PC-3 (cell line): ENCODE measurements at regions not wholly inside any gene's neighbourhood (a gene's known extent, or its start where the extent isn't known, plus 50 kb on each side); places are given as distances from the start of the nearest gene placed in this dataset.

Experiments
- EZH2 ChIP-seq: fragments of 300-600 bp; sonication (generic); IDR thresholded peaks from one replicate; pipeline ENCODE4 v1.6.1; 2017; ENCODE audit warnings: antibody characterized with exemption, mild to moderate bottlenecking, low read length; ENCODE audit not compliant: unreplicated experiment
- EZH2phosphoT487 ChIP-seq: fragments of 300-600 bp; sonication (generic); IDR thresholded peaks from 2 replicates; pipeline ENCODE4 v1.6.1; 2018; ENCODE audit warnings: mild to moderate bottlenecking, antibody characterized with exemption, low read length, borderline replicate concordance
- TF ChIP-seq, protein P1 (sequence below): fragments of 300-600 bp; sonication (generic); conservative IDR thresholded peaks from 2 replicates; pipeline ENCODE4 v1.5.1; 2017; ENCODE audit warnings: antibody characterized with exemption, low read depth, mild to moderate bottlenecking, low read length

- TF ChIP-seq, protein P1, sequence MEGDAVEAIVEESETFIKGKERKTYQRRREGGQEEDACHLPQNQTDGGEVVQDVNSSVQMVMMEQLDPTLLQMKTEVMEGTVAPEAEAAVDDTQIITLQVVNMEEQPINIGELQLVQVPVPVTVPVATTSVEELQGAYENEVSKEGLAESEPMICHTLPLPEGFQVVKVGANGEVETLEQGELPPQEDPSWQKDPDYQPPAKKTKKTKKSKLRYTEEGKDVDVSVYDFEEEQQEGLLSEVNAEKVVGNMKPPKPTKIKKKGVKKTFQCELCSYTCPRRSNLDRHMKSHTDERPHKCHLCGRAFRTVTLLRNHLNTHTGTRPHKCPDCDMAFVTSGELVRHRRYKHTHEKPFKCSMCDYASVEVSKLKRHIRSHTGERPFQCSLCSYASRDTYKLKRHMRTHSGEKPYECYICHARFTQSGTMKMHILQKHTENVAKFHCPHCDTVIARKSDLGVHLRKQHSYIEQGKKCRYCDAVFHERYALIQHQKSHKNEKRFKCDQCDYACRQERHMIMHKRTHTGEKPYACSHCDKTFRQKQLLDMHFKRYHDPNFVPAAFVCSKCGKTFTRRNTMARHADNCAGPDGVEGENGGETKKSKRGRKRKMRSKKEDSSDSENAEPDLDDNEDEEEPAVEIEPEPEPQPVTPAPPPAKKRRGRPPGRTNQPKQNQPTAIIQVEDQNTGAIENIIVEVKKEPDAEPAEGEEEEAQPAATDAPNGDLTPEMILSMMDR = peak; percentile 85
- TF ChIP-seq EZH2 = no peak
- TF ChIP-seq EZH2phosphoT487 = no peak
Measured at GRCh38 chr7:35537067-35538023, 157.6 kb downstream of the HERPUD2 start.
